Central memory CD8-positive, alpha-beta T cell (primary cell): ENCODE measurements at regions not wholly inside any gene's neighbourhood (a gene's known extent, or its start where the extent isn't known, plus 50 kb on each side); places are given as distances from the start of the nearest gene placed in this dataset.

ENCODE experiments used
- ATAC-seq: fragments of 150-1000 bp; cut with Tn5 transposase; replicated peaks from 2 replicates; pipeline ENCODE4 v1.10.0; 2022; ENCODE audit warnings: mild to moderate bottlenecking, moderate FRiP score, moderate number of reproducible peaks; ENCODE audit not compliant: poor library complexity, severe bottlenecking; ENCODE audit errors: extremely low read depth
- DNase-seq, 2 donors: peaks; one replicate each; pipeline ENCODE4 v3.0.0; 2021; ENCODE audit warnings: low spot score in 2 of 2
- H3K27ac Mint-ChIP-seq: one replicate; pipeline ENCODE4 v1.8.0; 2022; ENCODE audit warnings: low read depth, mild to moderate bottlenecking, moderate library complexity, mixed read lengths
- H3K27me3 Mint-ChIP-seq: one replicate; pipeline ENCODE4 v1.8.0; 2022; ENCODE audit warnings: mixed read lengths
- H3K36me3 Mint-ChIP-seq: one replicate; pipeline ENCODE4 v1.8.0; 2022; ENCODE audit warnings: mild to moderate bottlenecking, moderate library complexity, mixed read lengths; ENCODE audit not compliant: insufficient read depth
- H3K4me1 Mint-ChIP-seq: one replicate; pipeline ENCODE4 v1.8.0; 2022; ENCODE audit warnings: mixed read lengths
- H3K4me3 Mint-ChIP-seq: one replicate; pipeline ENCODE4 v1.8.0; 2022; ENCODE audit warnings: mild to moderate bottlenecking, moderate library complexity, mixed read lengths
- H3K9me3 Mint-ChIP-seq: one replicate; pipeline ENCODE4 v1.8.0; 2022; ENCODE audit warnings: mixed read lengths

DNA sequence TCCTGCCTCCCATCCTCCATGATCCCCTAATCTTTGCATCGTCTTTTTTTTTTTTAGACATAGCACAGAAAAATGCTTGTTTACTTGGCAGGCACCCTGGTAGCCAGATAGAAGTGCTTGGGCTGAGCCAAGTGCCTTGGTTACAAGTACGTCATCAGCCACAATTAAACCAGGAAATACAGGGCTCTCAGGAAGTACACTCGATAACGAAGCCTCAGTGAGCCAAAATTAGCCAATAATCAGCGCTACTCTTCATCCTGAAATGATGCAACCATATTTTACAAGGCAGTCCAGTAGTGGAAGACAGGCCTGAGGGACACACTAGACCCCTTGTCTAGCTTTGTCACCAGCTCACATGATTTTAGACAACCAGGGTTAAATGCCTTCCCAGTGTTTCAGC lies 194.0 kb upstream of the NBEA start:
- no peak for ATAC-seq
- H3K4me1 Mint-ChIP-seq = no peaks in the 10 kb centered on the region
- no peaks in the 10 kb centered on the region for H3K27me3 Mint-ChIP-seq
- no peak for DNase-seq
- no peaks in the 10 kb centered on the region for H3K36me3 Mint-ChIP-seq
- peaks cover 16% of the 10 kb centered on the region for H3K9me3 Mint-ChIP-seq
- no peak overlapping the region for H3K27ac Mint-ChIP-seq
- no peak overlapping the region for H3K4me3 Mint-ChIP-seq

DNA sequence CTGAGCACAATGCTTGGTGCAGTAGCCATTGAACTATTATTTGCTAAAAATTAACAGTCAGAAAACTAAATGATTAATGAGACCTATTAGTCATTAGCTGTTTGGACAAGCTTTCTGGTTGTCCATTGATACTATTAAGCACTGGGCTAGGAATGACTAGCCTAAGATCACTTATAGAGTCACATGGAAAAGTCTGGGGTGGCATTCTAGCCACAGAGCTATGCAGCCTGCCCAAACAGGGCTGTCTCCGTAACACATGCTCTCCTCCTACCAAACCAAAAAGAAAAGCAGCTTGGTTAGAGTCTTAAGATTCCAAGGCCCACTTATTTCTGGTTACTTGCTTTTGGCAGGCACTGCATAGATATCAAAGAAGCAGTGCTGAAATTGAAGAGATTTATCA lies 193.5 kb upstream of the NBEA start:
- H3K4me3 Mint-ChIP-seq = no peak overlapping the region
- DNase-seq (no peak), ATAC-seq (no peak)
- no peaks in the 10 kb centered on the region for H3K4me1 Mint-ChIP-seq
- no peaks in the 10 kb centered on the region for H3K36me3 Mint-ChIP-seq
- peaks cover 16% of the 10 kb centered on the region for H3K9me3 Mint-ChIP-seq
- H3K27ac Mint-ChIP-seq = no peak overlapping the region
- no peaks in the 10 kb centered on the region for H3K27me3 Mint-ChIP-seq

DNA sequence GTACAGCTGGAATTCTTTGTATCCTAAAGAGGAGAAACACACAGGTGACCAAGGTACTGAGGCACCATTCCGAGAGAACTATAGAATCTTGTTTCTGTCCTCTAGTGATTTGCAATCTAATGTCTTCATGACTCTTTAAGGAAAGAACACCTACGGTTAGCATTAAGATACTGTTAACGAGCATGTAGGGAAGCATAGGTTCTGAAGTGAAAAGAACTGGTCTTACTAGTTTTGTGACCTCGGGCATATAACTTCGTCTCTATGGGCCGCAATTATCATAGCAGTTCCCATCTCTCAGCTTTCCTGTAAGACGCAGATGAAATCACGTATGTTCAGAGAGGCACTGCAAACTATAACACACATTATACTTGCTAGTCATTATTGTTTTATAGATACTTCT lies 193.0 kb upstream of the NBEA start:
- H3K4me3 Mint-ChIP-seq = no peak overlapping the region
- no peak overlapping the region for H3K27ac Mint-ChIP-seq
- H3K36me3 Mint-ChIP-seq = no peaks in the 10 kb centered on the region
- peaks cover 16% of the 10 kb centered on the region for H3K9me3 Mint-ChIP-seq
- H3K27me3 Mint-ChIP-seq = no peaks in the 10 kb centered on the region
- no peak for DNase-seq
- no peak for ATAC-seq
- no peaks in the 10 kb centered on the region for H3K4me1 Mint-ChIP-seq

DNA sequence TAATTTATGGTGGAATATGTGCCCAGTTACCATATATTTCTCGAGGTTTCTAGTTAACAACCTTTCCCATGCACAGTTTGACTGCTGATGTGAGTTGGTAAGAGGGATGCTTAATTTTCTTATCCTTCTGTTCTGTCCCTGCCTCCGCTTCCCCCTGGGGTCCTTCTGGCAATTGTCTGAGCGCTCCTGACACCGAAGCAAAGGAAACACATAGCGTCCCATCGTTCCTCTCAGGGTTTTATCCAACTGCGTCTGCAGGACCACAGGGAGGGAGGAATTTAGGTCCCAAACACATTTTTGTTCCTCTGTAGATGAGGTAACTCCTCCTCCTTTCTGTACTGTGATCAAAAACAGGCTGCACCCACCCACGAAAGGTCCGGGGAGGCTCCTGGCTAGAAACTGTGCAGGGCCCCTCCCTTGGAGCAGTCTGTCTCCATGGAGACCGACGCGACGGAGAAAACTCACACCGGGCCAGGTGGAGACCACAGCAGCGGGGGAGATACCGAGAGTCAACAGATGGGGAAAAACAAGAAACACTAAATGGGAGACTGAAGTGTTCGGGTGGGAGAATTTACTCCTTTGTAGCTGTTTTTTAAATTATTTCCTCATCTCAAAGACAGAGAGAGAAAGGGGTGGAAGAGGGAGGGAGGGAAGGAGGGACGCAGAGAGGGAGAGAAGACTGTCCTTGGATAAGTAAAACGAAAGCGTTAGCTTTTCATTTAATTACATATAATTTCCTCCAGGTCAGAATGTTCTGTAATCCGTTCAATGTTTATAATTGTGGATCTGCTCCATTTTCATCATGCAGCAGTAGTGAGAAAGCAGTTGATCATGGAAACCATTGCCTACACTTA lies 191.8 kb upstream of the NBEA start:
- Mint-ChIP-seq H3K4me3 (no peak overlapping the region), H3K4me1 (no peaks in the 10 kb centered on the region), H3K9me3 (peaks cover 7% of the 10 kb centered on the region), H3K36me3 (no peaks in the 10 kb centered on the region), H3K27me3 (no peaks in the 10 kb centered on the region), H3K27ac (no peak overlapping the region)
- no peak for DNase-seq
- ATAC-seq = no peak

DNA sequence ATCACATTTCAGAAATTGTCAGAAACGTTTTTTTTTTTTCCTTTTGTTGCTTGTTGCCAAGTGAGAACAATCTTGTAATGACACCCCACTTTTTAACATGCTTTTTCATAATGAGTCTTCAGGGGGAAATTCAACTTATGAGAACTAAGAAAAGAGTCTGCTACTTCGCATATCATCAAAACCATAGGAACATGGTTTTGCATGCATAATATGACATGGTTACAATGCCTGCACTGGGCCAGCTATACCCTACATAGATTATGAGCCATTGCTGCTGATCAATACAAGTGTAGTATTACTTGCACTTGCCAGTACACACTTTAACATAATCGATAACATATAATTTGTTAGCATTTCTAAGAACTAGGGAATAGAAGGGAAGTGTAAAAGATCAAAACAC lies 191.0 kb upstream of the NBEA start:
- no peaks in the 10 kb centered on the region for H3K36me3 Mint-ChIP-seq
- no peak for ATAC-seq
- peaks cover 5% of the 10 kb centered on the region for H3K9me3 Mint-ChIP-seq
- no peak for DNase-seq
- H3K27ac Mint-ChIP-seq = no peak overlapping the region
- no peaks in the 10 kb centered on the region for H3K27me3 Mint-ChIP-seq
- no peaks in the 10 kb centered on the region for H3K4me1 Mint-ChIP-seq
- no peak overlapping the region for H3K4me3 Mint-ChIP-seq

DNA sequence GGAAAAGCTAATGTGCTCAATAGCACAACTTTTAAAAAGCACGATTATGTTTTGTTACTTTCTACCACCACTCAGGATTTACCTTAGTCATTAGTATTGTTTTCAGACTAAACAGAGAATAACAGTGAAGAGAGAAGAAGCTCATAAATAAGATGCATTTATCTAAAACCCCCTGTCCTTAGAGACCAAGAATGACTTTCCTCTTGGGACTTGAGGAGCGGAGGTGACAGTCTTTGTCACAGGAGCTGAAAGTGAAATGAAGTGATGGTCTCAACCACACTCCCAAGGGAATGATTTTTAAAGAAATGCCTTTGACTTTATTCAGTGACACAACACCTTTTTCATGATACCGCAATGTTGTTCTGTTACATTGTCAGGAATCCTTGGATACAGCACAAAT lies 190.6 kb upstream of the NBEA start:
- Mint-ChIP-seq H3K4me1 (no peaks in the 10 kb centered on the region), H3K4me3 (no peak overlapping the region), H3K9me3 (peaks cover 5% of the 10 kb centered on the region), H3K27me3 (no peaks in the 10 kb centered on the region), H3K27ac (no peak overlapping the region), H3K36me3 (no peaks in the 10 kb centered on the region)
- ATAC-seq (no peak), DNase-seq (no peak)

DNA sequence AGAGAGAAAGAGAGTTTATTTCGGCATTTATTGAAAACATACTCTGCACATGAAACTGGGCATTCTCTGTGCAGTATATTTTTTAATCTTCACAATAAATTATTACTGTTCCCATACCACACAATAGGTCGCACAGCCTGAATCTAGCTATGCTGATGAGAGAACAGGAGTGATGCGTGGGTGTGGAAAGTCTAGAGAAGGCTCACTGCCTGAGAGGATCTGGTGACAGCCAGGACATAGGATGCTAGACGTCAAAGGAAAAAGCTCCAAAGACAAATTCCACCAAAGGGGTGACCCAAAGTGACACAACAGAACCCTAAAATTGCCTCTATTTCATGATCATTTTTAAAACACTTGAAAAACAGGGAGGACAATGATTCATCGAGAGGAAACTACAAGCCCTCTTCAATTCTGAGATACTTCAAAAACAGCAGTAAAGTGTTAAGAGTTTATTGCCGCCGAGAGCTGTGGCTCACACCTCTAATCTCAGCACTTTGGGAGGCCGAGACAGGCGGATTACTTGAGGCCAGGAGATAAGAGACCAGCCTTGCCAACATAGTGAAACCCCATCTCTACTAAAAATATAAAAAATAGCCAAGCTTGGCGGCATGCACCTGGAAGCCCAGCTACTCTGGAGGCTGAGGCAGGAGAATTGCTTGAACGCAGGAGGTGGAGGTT lies 189.6 kb upstream of the NBEA start:
- Mint-ChIP-seq H3K27ac (no peak overlapping the region), H3K4me3 (no peak overlapping the region), H3K27me3 (no peaks in the 10 kb centered on the region), H3K4me1 (no peaks in the 10 kb centered on the region), H3K9me3 (peaks cover 5% of the 10 kb centered on the region), H3K36me3 (no peaks in the 10 kb centered on the region)
- DNase-seq (no peak), ATAC-seq (no peak)

DNA sequence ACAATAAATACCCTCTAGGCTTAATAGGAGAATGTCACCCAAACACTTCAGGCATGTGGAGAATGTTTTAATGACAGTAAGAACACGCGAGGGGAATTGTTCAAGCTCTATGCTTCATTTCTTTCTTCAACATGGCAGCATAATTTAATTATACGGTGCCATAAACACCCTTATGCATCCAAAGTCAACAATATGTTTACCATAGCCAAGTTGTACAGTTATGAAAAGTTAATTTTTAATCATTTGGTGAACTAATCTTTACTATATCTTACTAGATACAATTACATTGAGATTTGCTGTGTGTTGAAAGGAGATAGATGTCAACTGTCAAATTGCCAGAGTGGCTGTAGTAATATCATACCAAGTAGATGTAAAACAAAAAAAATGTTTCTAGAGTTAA lies 185.9 kb upstream of the NBEA start:
- Mint-ChIP-seq H3K27ac (no peak overlapping the region), H3K4me3 (no peak overlapping the region), H3K27me3 (no peaks in the 10 kb centered on the region), H3K9me3 (peaks cover 3% of the 10 kb centered on the region), H3K36me3 (no peaks in the 10 kb centered on the region), H3K4me1 (no peaks in the 10 kb centered on the region)
- DNase-seq (no peak), ATAC-seq (no peak)

DNA sequence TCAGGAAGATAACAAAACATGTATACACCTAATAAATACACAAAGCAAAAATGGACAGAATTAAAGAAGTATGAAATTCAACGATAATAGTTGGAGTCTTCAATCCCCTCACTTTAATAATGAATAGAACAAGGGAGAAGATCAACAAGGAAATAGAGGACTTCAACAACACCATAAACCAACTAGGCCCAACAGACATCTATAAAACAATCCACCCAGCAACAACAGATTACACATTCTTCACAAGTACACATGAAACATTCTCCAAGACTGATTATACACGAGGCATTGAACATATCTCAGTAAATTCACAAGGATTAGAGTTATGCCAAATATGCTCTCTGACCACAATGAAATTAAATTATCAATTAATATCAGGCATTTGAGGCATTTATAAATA lies 185.5 kb upstream of the NBEA start:
- H3K36me3 Mint-ChIP-seq = no peaks in the 10 kb centered on the region
- no peak overlapping the region for H3K27ac Mint-ChIP-seq
- no peak for ATAC-seq
- H3K27me3 Mint-ChIP-seq = no peaks in the 10 kb centered on the region
- no peak for DNase-seq
- no peak overlapping the region for H3K4me3 Mint-ChIP-seq
- no peaks in the 10 kb centered on the region for H3K4me1 Mint-ChIP-seq
- no peaks in the 10 kb centered on the region for H3K9me3 Mint-ChIP-seq

DNA sequence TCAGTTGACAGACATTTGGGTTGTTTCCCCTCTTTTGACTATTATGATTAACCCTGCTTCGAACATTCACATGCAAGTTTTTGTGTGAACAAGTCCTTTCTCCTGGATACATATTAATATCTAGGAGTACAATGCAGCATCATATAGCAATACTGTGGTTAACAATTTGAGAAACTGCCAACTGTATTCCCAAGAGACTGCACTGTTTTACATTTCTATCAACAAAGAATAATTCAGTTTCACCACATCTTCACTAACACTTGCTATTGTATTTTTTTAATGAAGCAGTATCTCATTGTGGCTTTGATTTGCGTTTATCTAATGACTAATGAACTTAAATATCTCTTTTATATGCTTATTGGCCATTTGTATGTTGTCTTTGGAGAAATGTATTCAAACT lies 184.6 kb upstream of the NBEA start:
- Mint-ChIP-seq H3K4me3 (no peak overlapping the region), H3K9me3 (no peaks in the 10 kb centered on the region), H3K36me3 (no peaks in the 10 kb centered on the region), H3K4me1 (no peaks in the 10 kb centered on the region), H3K27ac (no peak overlapping the region), H3K27me3 (no peaks in the 10 kb centered on the region)
- ATAC-seq (no peak), DNase-seq (no peak)

DNA sequence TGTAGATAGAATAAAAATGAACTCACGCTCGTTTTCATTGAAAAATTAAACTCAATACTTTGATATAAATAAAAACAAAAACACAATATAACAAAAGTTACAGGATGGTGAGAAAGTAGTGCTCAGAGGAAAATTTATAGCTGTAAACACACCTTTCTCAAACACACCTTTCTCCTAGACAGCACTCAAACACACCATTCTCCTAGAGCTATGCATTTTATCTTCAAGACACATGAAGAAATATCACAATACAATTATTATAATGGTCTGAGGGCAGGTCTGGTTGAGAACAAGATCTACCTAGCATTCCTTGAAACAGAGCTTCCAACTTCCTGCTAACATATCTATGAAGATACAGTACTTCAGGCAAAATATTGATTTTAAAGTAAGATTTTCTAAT lies 183.4 kb upstream of the NBEA start:
- Mint-ChIP-seq H3K27ac (no peak overlapping the region), H3K4me1 (no peaks in the 10 kb centered on the region), H3K4me3 (no peak overlapping the region), H3K27me3 (no peaks in the 10 kb centered on the region), H3K36me3 (no peaks in the 10 kb centered on the region), H3K9me3 (peaks cover 3% of the 10 kb centered on the region)
- DNase-seq (no peak), ATAC-seq (no peak)

DNA sequence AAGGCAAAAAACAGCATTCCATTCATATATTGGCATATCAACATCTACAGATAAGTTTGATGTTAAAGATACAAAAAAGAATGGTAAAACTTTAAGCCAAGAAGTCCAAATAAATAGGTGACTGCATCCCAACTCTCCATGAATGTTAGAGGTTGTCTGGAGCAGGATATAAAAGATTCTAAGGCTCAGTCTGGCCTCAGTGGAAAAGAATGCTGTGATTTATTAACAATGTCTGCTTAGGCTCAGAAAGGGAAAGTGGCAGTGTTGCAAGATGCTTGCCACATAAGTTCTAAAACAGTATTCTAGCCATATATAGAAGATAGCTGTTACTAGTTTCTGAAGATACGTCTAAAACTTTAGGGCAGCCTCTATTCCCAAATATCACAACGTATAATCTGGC lies 179.8 kb upstream of the NBEA start:
- Mint-ChIP-seq H3K4me3 (no peak overlapping the region), H3K27me3 (no peaks in the 10 kb centered on the region), H3K4me1 (no peaks in the 10 kb centered on the region), H3K9me3 (peaks cover 10% of the 10 kb centered on the region), H3K36me3 (no peaks in the 10 kb centered on the region), H3K27ac (no peak overlapping the region)
- ATAC-seq (no peak), DNase-seq (no peak)

DNA sequence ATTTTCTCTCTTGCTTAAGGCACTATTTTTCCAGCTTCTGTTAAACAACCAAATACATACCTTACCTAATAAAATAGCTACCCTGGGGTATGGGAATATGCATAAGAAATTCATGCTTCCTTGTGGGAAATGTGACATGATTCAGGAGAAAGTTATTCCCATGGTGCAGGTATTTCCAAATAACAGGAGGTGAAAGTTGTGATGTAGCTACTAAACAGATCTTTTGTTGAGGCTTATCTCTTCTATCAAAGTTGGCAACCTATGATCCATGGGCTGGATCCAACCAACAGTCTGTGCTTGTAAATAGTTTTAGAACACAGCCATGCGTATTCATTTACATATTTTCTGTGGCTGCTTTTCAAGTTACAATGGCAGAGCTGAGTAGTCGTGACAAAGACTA lies 177.8 kb upstream of the NBEA start:
- H3K4me3 Mint-ChIP-seq = no peak overlapping the region
- H3K4me1 Mint-ChIP-seq = no peaks in the 10 kb centered on the region
- H3K36me3 Mint-ChIP-seq = no peaks in the 10 kb centered on the region
- H3K27me3 Mint-ChIP-seq = no peaks in the 10 kb centered on the region
- peaks cover 16% of the 10 kb centered on the region for H3K9me3 Mint-ChIP-seq
- no peak overlapping the region for H3K27ac Mint-ChIP-seq
- DNase-seq = no peak
- no peak for ATAC-seq
